ENCODE measurements at regions not wholly inside any gene's neighbourhood (a gene's known extent, or its start where the extent isn't known, plus 50 kb on each side); places are given as distances from the start of the nearest gene placed in this dataset.

GRCh38 chr4:96317891-96318290 lies 478.0 kb downstream of the PDHA2 start:
- no peak overlapping the region for H3K4me3 Mint-ChIP-seq
- H3K9me3 Mint-ChIP-seq: no peaks in the 10 kb centered on the region
- H3K4me1 Mint-ChIP-seq: no peaks in the 10 kb centered on the region
- H3K27ac Mint-ChIP-seq: no peak overlapping the region
- no peaks in the 10 kb centered on the region for H3K27me3 Mint-ChIP-seq
- no peaks in the 10 kb centered on the region for H3K36me3 Mint-ChIP-seq

- Mint-ChIP-seq H3K27ac (no peak overlapping the region), H3K4me3 (no peak overlapping the region), H3K9me3 (peaks cover 7 to 17% (median 10%) of the 10 kb centered on the region in 3 donors), H3K36me3 (no peaks in the 10 kb centered on the region), H3K27me3 (no peaks in the 10 kb centered on the region), H3K4me1 (no peaks in the 10 kb centered on the region)
Measured at GRCh38 chr4:96326846-96327245, 487.0 kb downstream of the PDHA2 start.

DNA sequence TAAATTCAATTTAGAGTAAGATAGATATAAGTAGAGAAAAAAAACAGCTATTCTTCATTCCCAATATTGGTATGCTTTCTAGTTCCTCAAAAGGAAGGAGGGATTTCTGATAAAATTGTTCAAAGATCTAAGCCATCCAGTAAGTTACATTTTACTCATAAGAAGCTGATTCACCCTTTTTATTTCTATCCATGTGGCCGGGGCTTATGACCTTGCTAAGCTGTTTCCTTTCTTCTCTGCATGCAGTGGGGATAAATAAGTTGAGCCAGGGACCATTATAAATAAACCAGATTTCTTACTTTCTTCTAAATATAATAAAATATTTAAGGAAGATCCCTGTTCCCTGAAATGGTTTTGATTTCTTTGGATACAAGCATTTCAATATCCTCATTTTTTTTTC lies 502.3 kb downstream of the PDHA2 start:
- Mint-ChIP-seq H3K4me3 (no peak overlapping the region), H3K27ac (no peak overlapping the region), H3K36me3 (no peaks in the 10 kb centered on the region), H3K9me3 (peaks cover 0 to 10% (median 0%) of the 10 kb centered on the region in 3 donors), H3K4me1 (no peaks in the 10 kb centered on the region), H3K27me3 (no peaks in the 10 kb centered on the region)

- no peaks in the 10 kb centered on the region for H3K4me1 Mint-ChIP-seq
- H3K36me3 Mint-ChIP-seq: no peaks in the 10 kb centered on the region
- no peaks in the 10 kb centered on the region for H3K27me3 Mint-ChIP-seq
- H3K4me3 Mint-ChIP-seq: no peak overlapping the region
- no peak overlapping the region for H3K27ac Mint-ChIP-seq
- H3K9me3 Mint-ChIP-seq: peaks cover 0 to 12% (median 0%) of the 10 kb centered on the region in 3 donors
Measured at GRCh38 chr4:96342790-96343455, 503.0 kb downstream of the PDHA2 start.

- Mint-ChIP-seq H3K27ac (no peak overlapping the region), H3K4me1 (no peaks in the 10 kb centered on the region), H3K9me3 (peaks cover 0 to 20% (median 2%) of the 10 kb centered on the region in 3 donors), H3K27me3 (no peaks in the 10 kb centered on the region), H3K36me3 (no peaks in the 10 kb centered on the region), H3K4me3 (no peak overlapping the region)
Measured at GRCh38 chr4:96343836-96344235, 503.9 kb downstream of the PDHA2 start.

DNA sequence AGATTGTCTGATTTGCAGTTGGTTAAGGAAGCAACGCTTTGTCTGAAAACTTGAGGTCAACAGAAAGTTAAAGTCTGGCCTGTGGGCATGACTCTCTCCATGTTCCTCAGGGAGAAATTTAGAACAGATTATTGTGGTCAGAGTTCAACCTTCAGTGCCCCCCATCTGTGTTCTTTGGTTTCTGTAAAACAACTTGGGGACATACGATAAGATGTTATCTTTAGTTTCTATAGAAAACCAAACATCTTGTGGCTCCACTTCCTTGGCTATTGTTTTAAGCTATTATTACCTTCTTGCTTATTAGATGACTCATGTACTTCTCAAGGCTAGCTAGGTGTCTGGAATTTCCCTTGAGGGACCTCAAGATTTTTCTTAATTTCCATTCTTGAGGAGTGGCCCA lies 507.7 kb downstream of the PDHA2 start:
- Mint-ChIP-seq H3K27ac (no peak overlapping the region), H3K9me3 (peaks cover 0 to 13% (median 2%) of the 10 kb centered on the region in 3 donors), H3K27me3 (no peaks in the 10 kb centered on the region), H3K4me1 (no peaks in the 10 kb centered on the region), H3K4me3 (no peak overlapping the region), H3K36me3 (no peaks in the 10 kb centered on the region)

DNA sequence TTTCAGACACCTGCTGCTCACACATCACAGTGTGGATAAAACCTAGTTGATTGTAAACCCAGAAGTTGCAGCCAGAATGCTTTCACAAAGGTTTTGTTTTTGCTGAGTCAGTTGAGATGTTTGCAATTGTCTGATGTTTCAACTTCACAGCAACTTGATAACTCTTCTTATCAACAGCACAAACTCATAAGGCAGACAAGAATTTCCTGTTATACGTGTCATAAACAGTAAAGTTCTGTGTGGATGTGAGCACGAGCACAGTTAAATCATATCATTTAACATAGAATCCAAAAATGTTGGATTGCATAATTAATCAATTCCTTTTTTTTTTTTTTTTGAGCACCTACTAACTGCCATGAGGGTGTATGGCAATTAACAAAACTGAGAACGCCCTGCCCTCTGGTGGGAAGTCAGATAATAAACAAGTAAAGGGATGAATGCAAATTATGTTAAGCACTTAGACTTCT lies 512.2 kb downstream of the PDHA2 start:
- H3K4me1 Mint-ChIP-seq: no peaks in the 10 kb centered on the region
- peaks cover 0 to 10% (median 2%) of the 10 kb centered on the region in 3 donors for H3K9me3 Mint-ChIP-seq
- no peak overlapping the region for H3K4me3 Mint-ChIP-seq
- H3K36me3 Mint-ChIP-seq: no peaks in the 10 kb centered on the region
- no peaks in the 10 kb centered on the region for H3K27me3 Mint-ChIP-seq
- no peak overlapping the region for H3K27ac Mint-ChIP-seq

DNA sequence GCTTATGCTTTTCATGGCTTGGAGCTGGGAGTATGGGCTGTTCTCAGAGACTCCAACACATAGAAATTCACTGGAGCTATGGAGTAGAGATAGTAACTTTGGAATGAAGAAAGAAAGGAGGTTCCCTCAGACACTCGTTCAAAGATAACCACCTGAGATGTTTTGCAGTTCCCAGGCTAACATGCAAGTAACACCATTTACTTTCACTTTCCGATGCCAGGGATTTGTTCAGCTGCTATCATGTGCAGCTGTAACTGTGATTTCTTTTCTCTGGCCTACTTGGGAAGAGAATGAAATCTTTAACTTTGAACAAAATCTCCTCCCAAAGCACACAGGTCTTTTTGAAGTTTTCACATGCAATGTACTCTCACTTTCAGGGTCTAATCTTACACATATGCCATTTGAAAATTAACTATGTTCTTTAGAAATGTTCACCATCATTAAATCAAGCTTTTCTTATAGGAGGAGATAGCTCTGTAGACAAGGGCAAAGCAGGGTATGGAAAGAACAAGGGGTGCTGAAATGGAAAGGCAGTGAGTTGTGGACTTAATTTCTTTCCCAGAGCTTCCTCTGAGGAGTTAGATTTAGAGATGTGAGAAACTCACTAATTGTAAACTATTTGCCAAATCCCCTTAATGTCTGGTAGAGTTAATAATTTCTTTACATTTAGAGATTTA lies 514.3 kb downstream of the PDHA2 start:
- no peaks in the 10 kb centered on the region for H3K4me1 Mint-ChIP-seq
- H3K4me3 Mint-ChIP-seq: no peak overlapping the region
- H3K27me3 Mint-ChIP-seq: no peaks in the 10 kb centered on the region
- peak overlapping the region in 1 of 3 donors; percentile 22 for H3K27ac Mint-ChIP-seq
- H3K36me3 Mint-ChIP-seq: no peaks in the 10 kb centered on the region
- peaks cover 0 to 1% (median 0%) of the 10 kb centered on the region in 3 donors for H3K9me3 Mint-ChIP-seq

DNA sequence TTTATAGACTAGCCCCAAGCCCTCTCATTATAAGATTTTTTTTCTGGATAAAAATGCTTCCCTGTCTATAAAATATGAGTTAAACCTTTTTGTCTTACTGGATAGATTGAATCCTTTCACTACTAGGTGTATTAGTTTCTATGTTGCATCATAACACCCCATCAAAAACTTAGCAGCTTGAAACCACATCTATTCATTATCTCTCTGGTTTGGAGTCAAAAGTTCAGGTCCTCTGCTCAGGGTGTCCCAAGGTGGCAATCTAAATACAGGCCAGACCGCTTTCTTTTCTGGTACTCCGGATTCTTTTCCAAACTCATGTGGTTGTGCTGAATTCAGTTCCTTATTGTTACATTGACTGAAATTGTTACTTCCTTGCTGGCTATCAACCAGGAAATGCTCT lies 515.5 kb downstream of the PDHA2 start:
- H3K36me3 Mint-ChIP-seq: no peaks in the 10 kb centered on the region
- peaks cover 0 to 1% (median 0%) of the 10 kb centered on the region in 3 donors for H3K9me3 Mint-ChIP-seq
- H3K4me3 Mint-ChIP-seq: no peak overlapping the region
- no peaks in the 10 kb centered on the region for H3K4me1 Mint-ChIP-seq
- H3K27ac Mint-ChIP-seq: no peak overlapping the region
- no peaks in the 10 kb centered on the region for H3K27me3 Mint-ChIP-seq

- Mint-ChIP-seq H3K4me3 (no peak overlapping the region), H3K36me3 (no peaks in the 10 kb centered on the region), H3K4me1 (no peaks in the 10 kb centered on the region), H3K9me3 (peaks cover 0 to 1% (median 0%) of the 10 kb centered on the region in 3 donors), H3K27ac (no peak overlapping the region), H3K27me3 (no peaks in the 10 kb centered on the region)
Measured at GRCh38 chr4:96356591-96357370, 516.9 kb downstream of the PDHA2 start.

DNA sequence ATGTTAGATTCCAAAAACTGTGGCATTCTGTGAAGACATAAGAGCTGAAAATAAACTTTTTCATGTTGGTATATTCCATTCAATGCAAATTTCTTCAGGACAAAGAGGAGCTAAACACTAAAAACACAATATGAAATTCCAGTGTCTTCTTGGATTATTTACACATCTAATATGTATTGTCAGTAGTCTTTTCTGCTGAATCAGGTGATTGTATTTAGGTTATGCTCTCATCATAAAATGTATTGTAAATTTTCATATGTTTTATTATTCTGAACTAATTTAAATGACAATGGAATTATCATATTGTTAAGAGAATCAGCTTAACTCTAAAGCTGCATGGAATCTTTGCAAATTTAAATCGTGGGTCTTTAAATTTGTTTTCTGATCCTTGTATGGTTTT lies 526.7 kb downstream of the PDHA2 start:
- Mint-ChIP-seq H3K4me3 (no peak overlapping the region), H3K36me3 (no peaks in the 10 kb centered on the region), H3K27ac (no peak overlapping the region), H3K4me1 (no peaks in the 10 kb centered on the region), H3K9me3 (peaks cover 2 to 13% (median 5%) of the 10 kb centered on the region in 3 donors), H3K27me3 (no peaks in the 10 kb centered on the region)

GRCh38 chr4:96375367-96375766 lies 535.5 kb downstream of the PDHA2 start:
- no peaks in the 10 kb centered on the region for H3K36me3 Mint-ChIP-seq
- H3K9me3 Mint-ChIP-seq: peaks cover 2 to 5% (median 4%) of the 10 kb centered on the region in 3 donors
- H3K4me3 Mint-ChIP-seq: no peak overlapping the region
- H3K4me1 Mint-ChIP-seq: no peaks in the 10 kb centered on the region
- H3K27me3 Mint-ChIP-seq: no peaks in the 10 kb centered on the region
- H3K27ac Mint-ChIP-seq: no peak overlapping the region

DNA sequence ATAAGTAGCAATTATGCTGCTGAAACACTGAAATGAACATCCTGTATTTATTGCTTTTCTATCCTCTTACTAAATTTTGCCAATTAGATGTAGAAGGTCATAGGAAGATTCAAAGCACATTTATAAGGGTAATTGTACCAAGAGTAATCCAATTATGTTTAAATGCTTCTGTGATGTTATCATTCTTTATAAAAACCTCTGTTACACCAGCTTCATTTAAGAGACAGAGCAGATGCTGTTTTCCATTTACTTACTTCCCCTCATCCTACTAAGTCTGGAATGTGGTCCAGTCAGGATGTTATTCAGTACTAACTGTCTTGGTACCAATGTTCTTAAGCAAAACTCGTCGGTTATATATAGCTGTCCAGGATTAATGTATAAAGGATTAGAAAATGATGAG lies 539.6 kb downstream of the PDHA2 start:
- no peak overlapping the region for H3K4me3 Mint-ChIP-seq
- no peaks in the 10 kb centered on the region for H3K4me1 Mint-ChIP-seq
- no peaks in the 10 kb centered on the region for H3K36me3 Mint-ChIP-seq
- H3K27ac Mint-ChIP-seq: no peak overlapping the region
- H3K9me3 Mint-ChIP-seq: peaks cover 0 to 3% (median 3%) of the 10 kb centered on the region in 3 donors
- H3K27me3 Mint-ChIP-seq: no peaks in the 10 kb centered on the region

DNA sequence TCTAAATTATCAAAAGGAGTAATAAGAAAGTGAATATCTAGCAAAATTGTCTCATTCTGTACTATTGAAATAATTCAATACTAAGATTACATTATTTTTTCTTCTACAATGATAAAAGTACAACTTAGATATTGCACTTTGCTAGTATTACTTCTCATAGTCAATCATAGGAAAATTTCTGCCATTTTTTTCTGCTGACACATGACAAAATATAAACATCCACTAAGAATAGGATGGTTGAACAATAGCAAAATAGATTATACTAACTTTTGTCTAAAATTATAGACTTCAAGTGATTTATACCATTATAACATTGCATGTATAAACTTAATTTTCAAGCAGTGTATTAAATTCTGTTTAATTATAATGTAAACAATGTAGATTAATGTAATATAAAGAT lies 540.2 kb downstream of the PDHA2 start:
- H3K27me3 Mint-ChIP-seq: no peaks in the 10 kb centered on the region
- H3K27ac Mint-ChIP-seq: no peak overlapping the region
- peaks cover 0 to 3% (median 0%) of the 10 kb centered on the region in 3 donors for H3K9me3 Mint-ChIP-seq
- H3K36me3 Mint-ChIP-seq: no peaks in the 10 kb centered on the region
- H3K4me1 Mint-ChIP-seq: no peaks in the 10 kb centered on the region
- H3K4me3 Mint-ChIP-seq: no peak overlapping the region

DNA sequence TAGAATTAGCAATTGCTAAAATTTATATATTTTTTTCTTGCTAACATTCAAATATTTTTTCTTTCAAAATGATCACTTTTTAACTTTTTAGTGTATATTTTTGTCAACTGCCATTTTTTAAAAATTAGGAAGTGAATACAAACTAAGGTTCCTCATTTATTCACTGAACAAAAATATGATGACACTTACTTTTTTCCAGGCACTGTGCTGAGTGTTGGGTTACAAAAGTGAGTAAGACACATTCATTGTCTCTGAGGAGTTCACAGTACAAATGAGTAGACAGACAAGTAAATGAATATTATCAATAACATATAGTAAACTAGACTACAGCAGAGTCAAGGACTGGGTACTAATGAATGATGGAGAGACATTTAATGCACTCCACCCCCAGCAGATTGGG lies 543.5 kb downstream of the PDHA2 start:
- H3K36me3 Mint-ChIP-seq: no peaks in the 10 kb centered on the region
- no peaks in the 10 kb centered on the region for H3K27me3 Mint-ChIP-seq
- no peak overlapping the region for H3K4me3 Mint-ChIP-seq
- no peaks in the 10 kb centered on the region for H3K4me1 Mint-ChIP-seq
- peaks cover 0 to 3% (median 0%) of the 10 kb centered on the region in 3 donors for H3K9me3 Mint-ChIP-seq
- no peak overlapping the region for H3K27ac Mint-ChIP-seq

Data from IgD-negative memory B cell (primary cell).